HG03460 (cell line): ENCODE measurements at regions not wholly inside any gene's neighbourhood (a gene's known extent, or its start where the extent isn't known, plus 50 kb on each side); places are given as distances from the start of the nearest gene placed in this dataset.

Experiments
- ATAC-seq: cut with Tn5 transposase; IDR thresholded peaks from one replicate; pipeline ENCODE4 v1.9.1; 2021; ENCODE audit not compliant: unreplicated experiment

GRCh38 chrX:69231903-69232302 is 66.7 kb upstream of the PJA1 start:
- no peak for ATAC-seq

- no peak for ATAC-seq
These were observed 64.2 kb upstream of the PJA1 start for GRCh38 chrX:69229436-69229835.

- ATAC-seq: no peak
These were observed 63.5 kb upstream of the PJA1 start for GRCh38 chrX:69228732-69229131.

GRCh38 chrX:69226459-69227158 is 61.4 kb upstream of the PJA1 start:
- no peak for ATAC-seq

DNA sequence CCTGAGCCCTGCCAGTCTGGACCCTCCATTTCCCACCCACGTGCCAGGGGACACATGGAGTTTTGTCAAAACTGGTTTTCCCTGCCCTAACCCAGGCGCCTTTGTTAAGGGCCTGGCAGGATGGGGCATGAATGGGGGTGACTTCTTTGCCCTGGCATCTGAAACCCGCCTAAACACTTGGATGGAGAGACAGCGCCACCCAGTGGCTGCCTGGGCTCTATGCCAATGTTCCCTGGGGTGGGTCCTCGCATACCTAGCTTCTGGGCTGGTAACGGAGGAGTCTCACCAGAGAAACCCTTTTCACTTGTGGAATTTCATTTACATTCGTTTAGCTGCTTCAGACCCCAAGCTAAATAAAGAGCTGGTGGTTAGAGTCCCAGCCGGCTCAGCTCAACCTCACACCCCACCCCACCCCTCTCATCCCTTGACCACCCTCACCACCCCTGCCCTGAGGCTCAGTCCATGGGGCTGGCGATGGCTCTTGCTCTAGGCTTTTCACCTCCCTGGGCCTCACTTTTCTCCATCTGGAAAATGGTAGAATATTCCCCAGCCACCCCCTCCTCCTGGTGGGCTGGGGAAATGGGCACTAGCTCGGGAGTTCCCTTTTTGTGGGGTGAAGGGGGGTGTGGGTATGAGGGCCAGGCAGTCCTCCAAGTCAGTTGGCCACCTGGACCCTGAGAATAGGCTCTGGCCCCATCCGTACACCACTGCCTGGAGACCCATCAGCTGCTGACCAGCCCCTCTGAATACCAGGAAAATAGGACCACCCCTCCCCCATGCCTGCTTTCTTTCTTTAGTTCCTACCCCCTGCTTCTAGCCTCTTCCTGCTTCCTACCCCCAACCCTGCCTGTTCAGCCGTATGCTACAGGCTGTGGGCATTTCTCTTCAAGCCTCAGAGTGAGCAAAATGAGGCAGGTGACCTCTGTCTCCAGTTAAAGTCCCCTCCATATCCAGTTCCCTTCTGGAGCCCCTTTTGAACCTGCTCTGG is 57.1 kb upstream of the PJA1 start:
- no peak for ATAC-seq

DNA sequence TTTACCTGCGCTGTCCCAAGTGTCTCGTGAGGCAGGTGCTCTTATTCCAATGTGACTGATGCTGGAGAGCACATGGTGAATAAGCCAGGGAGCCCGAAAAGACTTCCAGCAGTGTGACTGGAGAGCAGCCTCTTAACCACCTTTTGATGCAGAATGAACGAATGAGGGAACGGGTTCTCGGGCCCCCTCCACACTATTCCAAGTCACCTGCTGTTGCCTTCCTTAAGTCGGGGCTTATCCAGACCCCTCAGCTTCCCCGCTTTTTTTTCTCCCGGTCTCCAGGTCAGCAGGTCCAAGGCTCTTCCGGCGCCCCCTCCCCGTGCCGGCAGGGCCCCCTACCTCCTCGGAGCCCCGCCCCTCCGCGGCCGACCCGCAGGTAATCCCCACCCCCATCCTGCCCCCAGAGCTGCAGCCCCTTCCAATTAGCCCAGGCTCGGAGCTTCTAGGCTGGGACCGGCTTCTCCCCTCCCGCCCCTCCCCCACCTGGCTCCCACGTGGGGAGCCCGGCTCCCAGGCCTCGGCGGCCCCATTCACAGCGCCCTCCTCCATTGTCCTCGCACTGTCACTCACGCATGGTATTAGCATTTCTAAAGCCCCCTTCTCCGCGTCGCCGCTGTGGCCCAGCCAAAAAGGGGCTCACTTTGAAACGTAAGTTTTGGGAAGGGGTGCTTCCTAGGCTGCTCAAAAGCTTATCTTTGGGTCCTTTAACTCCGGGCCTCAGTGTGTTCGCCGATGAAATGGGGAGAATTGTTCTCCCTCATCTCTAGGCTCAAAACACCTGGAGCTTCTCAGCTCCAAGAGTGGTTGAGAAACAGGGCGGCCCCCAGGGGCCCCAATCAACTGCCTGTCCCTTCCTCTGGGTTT is 56.2 kb upstream of the PJA1 start:
- no peak for ATAC-seq

GRCh38 chrX:69218407-69218997 is 53.2 kb upstream of the PJA1 start:
- no peak for ATAC-seq

DNA sequence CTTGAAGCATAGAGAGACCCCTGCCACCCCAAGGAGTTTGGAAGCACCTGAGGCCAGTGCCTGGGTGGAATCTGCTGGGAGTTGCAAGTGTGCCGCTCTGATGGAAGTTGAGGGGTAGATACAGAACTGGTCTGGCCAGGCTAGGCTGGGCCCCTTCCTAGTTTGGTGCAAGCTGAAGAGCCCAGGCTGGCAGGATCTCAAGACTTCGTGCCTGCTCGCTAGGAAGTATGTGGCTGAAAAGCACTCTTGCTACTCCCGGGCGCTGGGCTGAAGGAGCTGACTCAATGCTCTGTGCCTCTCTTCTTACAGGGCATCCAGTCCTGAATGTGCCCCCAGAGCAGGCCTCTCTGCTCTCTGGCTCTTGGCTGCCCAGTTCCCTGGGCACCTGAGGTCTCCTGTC is 51.7 kb upstream of the PJA1 start:
- no peak for ATAC-seq

DNA sequence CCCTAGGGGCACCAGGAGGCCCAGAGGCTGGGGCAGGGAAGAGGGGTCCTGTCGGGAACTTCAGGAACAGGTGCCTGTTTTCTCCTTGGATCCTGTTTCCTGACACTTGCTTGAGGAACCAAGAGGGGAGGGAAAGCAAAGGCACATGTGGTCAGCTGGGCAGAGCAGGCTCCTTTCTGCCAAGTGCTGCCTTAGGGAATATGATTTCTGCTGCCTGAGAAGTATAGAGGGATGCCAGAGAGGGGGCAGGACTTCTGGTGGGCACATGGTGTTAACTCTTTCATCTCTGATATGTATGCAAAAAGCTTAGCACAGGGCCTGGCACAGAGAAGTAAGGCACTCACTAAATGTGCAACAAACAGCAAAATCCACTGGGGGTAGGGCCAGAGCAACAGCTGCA is 51.2 kb upstream of the PJA1 start:
- no peak for ATAC-seq

DNA sequence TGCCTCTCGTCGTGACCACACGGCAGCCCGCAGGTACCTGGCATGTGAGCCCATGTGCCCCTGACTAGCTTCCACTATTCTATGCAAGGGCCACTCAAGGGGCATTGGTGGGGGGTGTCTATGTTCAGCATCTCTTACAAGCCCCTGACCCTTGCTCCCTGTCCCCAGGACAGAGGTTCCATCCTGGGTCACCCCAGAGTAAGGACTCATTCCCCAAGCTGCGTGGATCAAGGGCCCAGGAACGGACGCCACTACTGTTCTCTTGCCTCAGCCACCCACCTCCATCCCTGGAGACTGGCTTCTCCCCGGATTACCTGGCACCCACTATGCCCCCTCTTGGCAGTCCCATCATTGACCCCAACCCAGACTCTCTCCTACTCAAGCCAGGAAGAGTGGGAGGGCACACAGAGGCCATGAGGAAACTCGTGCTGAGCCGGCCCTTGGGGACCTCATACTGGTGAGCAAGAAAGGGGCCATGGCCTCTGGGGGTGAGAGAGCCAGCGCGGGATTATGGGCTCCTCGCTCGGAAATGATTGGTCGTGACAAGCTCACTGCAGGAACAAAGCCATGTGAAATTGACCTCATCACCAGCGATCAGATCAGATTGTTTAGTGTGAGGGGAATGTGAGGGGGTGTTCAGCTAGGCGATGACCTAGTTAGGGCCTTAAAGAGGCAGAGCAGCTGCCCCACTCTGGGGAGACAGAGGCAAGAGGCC is 50.1 kb upstream of the PJA1 start:
- no peak for ATAC-seq
